Astrocyte (in vitro differentiated cells and primary cell): ENCODE measurements at regions not wholly inside any gene's neighbourhood (a gene's known extent, or its start where the extent isn't known, plus 50 kb on each side); places are given as distances from the start of the nearest gene placed in this dataset.

ENCODE experiments used
- CTCF ChIP-seq: IDR thresholded peaks from 2 replicates; pipeline ENCODE4 v1.5.1; 2011; ENCODE audit warnings: low read depth, mild to moderate bottlenecking, inconsistent platforms, low read length, moderate library complexity; ENCODE audit not compliant: insufficient read depth
- EZH2 ChIP-seq: IDR thresholded peaks from 2 replicates; pipeline ENCODE4 v1.6.1; 2012; ENCODE audit warnings: mild to moderate bottlenecking, low read length, inconsistent platforms; ENCODE audit not compliant: insufficient read depth

- TF ChIP-seq CTCF (no peak), EZH2 (no peak)
Observed at GRCh38 chr5:101018299-101018698, 115.2 kb upstream of the ST8SIA4 start.
